RWPE1 (cell line): ENCODE measurements at regions not wholly inside any gene's neighbourhood (a gene's known extent, or its start where the extent isn't known, plus 50 kb on each side); places are given as distances from the start of the nearest gene placed in this dataset.
"Not testable (repeated sequence)": the region's sequence is repeated elsewhere in the genome, so short reads cannot be mapped to it uniquely, and the experiment has no call there.

ENCODE experiments used
- CTCF ChIA-PET: fragments of 350-600 bp; sonication (Branson Sonifier 250); formaldehyde crosslinking; extraction: SDS; loops from one replicate; lab custom pipeline; 2021; lab: Yijun Ruan, JAX
- POLR2A ChIA-PET: fragments of 400-600 bp; formaldehyde crosslinking; extraction: SDS; loops from one replicate; lab custom pipeline; 2020; ENCODE audit warnings: antibody characterized with exemption; ENCODE audit not compliant: low non-redundant PET; lab: Yijun Ruan, JAX
- DNase-seq: peaks from one replicate; pipeline ENCODE4 v3.0.0; 2012; ENCODE audit warnings: low spot score
- H3K27ac ChIP-seq: fragments of 450-650 bp; 2 replicates; pipeline ENCODE4 v1.5.1; 2017
- TF ChIP-seq, protein P1 (sequence below): fragments of 450-650 bp; conservative IDR thresholded peaks from 2 replicates; pipeline ENCODE4 v1.5.1; 2017; ENCODE audit warnings: low read depth, mild to moderate bottlenecking

- ChIA-PET POLR2A (no interaction called here), CTCF (no interaction called here)
- H3K27ac ChIP-seq: no peak overlapping the region
- TF ChIP-seq, protein P1, sequence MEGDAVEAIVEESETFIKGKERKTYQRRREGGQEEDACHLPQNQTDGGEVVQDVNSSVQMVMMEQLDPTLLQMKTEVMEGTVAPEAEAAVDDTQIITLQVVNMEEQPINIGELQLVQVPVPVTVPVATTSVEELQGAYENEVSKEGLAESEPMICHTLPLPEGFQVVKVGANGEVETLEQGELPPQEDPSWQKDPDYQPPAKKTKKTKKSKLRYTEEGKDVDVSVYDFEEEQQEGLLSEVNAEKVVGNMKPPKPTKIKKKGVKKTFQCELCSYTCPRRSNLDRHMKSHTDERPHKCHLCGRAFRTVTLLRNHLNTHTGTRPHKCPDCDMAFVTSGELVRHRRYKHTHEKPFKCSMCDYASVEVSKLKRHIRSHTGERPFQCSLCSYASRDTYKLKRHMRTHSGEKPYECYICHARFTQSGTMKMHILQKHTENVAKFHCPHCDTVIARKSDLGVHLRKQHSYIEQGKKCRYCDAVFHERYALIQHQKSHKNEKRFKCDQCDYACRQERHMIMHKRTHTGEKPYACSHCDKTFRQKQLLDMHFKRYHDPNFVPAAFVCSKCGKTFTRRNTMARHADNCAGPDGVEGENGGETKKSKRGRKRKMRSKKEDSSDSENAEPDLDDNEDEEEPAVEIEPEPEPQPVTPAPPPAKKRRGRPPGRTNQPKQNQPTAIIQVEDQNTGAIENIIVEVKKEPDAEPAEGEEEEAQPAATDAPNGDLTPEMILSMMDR: no peak
- DNase-seq: no peak
These were observed 142.5 kb upstream of the MSX2 start for GRCh38 chr5:174581894-174582293.

- DNase-seq: no peak
- TF ChIP-seq, protein P1: no peak
- ChIA-PET CTCF (interaction anchor here (1.2 kb wide), 1 partner anchor 9 kb away, joined by 3 read pairs; no protein-coding TSS in a partner anchor), POLR2A (no interaction called here)
- H3K27ac ChIP-seq: no peak overlapping the region
These were observed 141.3 kb upstream of the MSX2 start for GRCh38 chr5:174583071-174583470.

- TF ChIP-seq, protein P1: no peak
- DNase-seq: no peak
- H3K27ac ChIP-seq: no peak overlapping the region
- ChIA-PET CTCF (no interaction called here), POLR2A (no interaction called here)
These were observed 138.9 kb upstream of the MSX2 start for GRCh38 chr5:174585472-174585871.

GRCh38 chr5:174586163-174586562, 138.2 kb upstream of the MSX2 start:
- H3K27ac ChIP-seq, DNase-seq, POLR2A ChIA-PET, CTCF ChIA-PET: not testable (repeated sequence)

GRCh38 chr5:174589011-174589410, 135.4 kb upstream of the MSX2 start:
- H3K27ac ChIP-seq: no peak overlapping the region
- DNase-seq: no peak
- CTCF ChIA-PET: interaction anchor here (0.5 to 1.0 kb wide), 2 partner anchors 22 to 1206 kb away, joined by 3 to 5 read pairs; no protein-coding TSS in a partner anchor
- TF ChIP-seq, protein P1: no peak
- POLR2A ChIA-PET: interaction anchor here (0.8 kb wide), 1 partner anchor 8 kb away, joined by 6 read pairs; no protein-coding TSS in a partner anchor

- no peak overlapping the region for H3K27ac ChIP-seq
- DNase-seq: no peak
- TF ChIP-seq, protein P1: no peak
- ChIA-PET POLR2A (interaction anchor here (0.8 kb wide), 1 partner anchor 7 kb away, joined by 6 read pairs; no protein-coding TSS in a partner anchor), CTCF (interaction anchor here (1.0 kb wide), 1 partner anchor 21 kb away, joined by 3 read pairs; no protein-coding TSS in a partner anchor)
These were observed 134.8 kb upstream of the MSX2 start for GRCh38 chr5:174589599-174589998.

GRCh38 chr5:174590820-174591219, 133.6 kb upstream of the MSX2 start:
- CTCF ChIA-PET: interaction anchor here (0.9 kb wide), 1 partner anchor 15 kb away, joined by 3 read pairs; no protein-coding TSS in a partner anchor
- no peak overlapping the region for H3K27ac ChIP-seq
- no peak for DNase-seq
- POLR2A ChIA-PET: no interaction called here
- TF ChIP-seq, protein P1: no peak
